Endodermal cell (in vitro differentiated cells): ENCODE measurements at regions not wholly inside any gene's neighbourhood (a gene's known extent, or its start where the extent isn't known, plus 50 kb on each side); places are given as distances from the start of the nearest gene placed in this dataset.

Experiments
- DNase-seq: peaks from one replicate; pipeline ENCODE4 v3.0.0-alpha.2; 2017
- H3K27ac ChIP-seq: 2 replicates; pipeline ENCODE4 v1.5.1; 2013; ENCODE audit warnings: mild to moderate bottlenecking, low read depth, low read length, moderate library complexity
- H3K27me3 ChIP-seq: 2 replicates; pipeline ENCODE4 v1.6.1; 2013; ENCODE audit warnings: mild to moderate bottlenecking, low read length, moderate library complexity; ENCODE audit not compliant: insufficient read depth, control insufficient read depth, poor library complexity, severe bottlenecking
- H3K36me3 ChIP-seq: 2 replicates; pipeline ENCODE4 v1.7.0; 2013; ENCODE audit warnings: mild to moderate bottlenecking, low read length, moderate library complexity; ENCODE audit not compliant: control insufficient read depth, insufficient read depth
- H3K4me1 ChIP-seq: one replicate; pipeline ENCODE4 v1.7.0; 2013; ENCODE audit warnings: low read length; ENCODE audit not compliant: control insufficient read depth, insufficient read depth
- H3K4me3 ChIP-seq: 2 replicates; pipeline ENCODE4 v1.5.1; 2013; ENCODE audit warnings: mild to moderate bottlenecking, low read length, moderate library complexity
- H3K9ac ChIP-seq: 2 replicates; pipeline ENCODE4 v1.6.1; 2013; ENCODE audit warnings: mild to moderate bottlenecking, low read length, moderate library complexity; ENCODE audit not compliant: poor library complexity, severe bottlenecking; ENCODE audit errors: extremely low read depth
- H3K9me3 ChIP-seq: 2 replicates; pipeline ENCODE4 v1.6.1; 2013; ENCODE audit warnings: mild to moderate bottlenecking, low read length, moderate library complexity; ENCODE audit not compliant: control insufficient read depth
- H3K27ac Mint-ChIP-seq: 2 replicates; pipeline ENCODE4 v1.8.0; 2020; ENCODE audit warnings: mixed read lengths
- H3K27me3 Mint-ChIP-seq: 2 replicates; pipeline ENCODE4 v1.8.0; 2021; ENCODE audit warnings: mild to moderate bottlenecking, mixed read lengths; ENCODE audit not compliant: insufficient read depth
- H3K36me3 Mint-ChIP-seq: 2 replicates; pipeline ENCODE4 v1.8.0; 2020; ENCODE audit warnings: low read depth, mixed read lengths
- H3K4me1 Mint-ChIP-seq: 2 replicates; pipeline ENCODE4 v1.8.0; 2020; ENCODE audit warnings: mixed read lengths
- H3K4me3 Mint-ChIP-seq: 2 replicates; pipeline ENCODE4 v1.8.0; 2020; ENCODE audit warnings: mild to moderate bottlenecking, moderate library complexity, mixed read lengths
- H3K9me3 Mint-ChIP-seq: 2 replicates; pipeline ENCODE4 v1.8.0; 2020; ENCODE audit warnings: mild to moderate bottlenecking, mixed read lengths
- WGBS, 2 experiments: methylation state at CpG; one replicate each; pipeline versions ENCODE4 v1.1.5 to v1.1.7; 2013; ENCODE audit warnings: missing lambda C conversion rate in 2 of 2, mixed read lengths in 1 of 2; ENCODE audit not compliant: insufficient coverage in 1 of 2, insufficient read length in 1 of 2; 5-methylcytosine and 5-hydroxymethylcytosine counted together
- TF ChIP-seq, protein P1 (sequence below): fragments of 200-600 bp; sonication (generic); conservative IDR thresholded peaks from 2 replicates; pipeline ENCODE4 v1.5.0; 2021; ENCODE audit warnings: antibody characterized with exemption, mild to moderate bottlenecking

DNA sequence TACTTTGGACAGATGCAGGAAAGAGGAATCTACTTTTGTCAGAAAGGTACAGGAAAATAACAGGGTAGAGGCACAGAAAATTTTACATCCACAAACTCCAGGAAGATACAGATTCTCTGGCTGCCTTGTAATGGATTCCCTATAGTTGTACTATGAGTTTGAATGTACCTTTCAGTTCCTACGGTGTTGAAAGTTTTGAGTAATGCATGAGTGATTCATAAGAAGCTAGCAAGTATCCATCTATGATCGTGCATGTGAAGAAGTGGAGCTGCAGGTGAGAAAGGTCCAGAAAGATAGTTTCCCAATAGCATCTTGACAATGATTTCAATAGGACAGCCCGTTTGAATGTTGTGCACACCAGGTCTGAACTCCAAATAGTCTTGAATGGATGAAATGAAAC, 786.5 kb upstream of the ROBO1 start:
- TF ChIP-seq, protein P1, sequence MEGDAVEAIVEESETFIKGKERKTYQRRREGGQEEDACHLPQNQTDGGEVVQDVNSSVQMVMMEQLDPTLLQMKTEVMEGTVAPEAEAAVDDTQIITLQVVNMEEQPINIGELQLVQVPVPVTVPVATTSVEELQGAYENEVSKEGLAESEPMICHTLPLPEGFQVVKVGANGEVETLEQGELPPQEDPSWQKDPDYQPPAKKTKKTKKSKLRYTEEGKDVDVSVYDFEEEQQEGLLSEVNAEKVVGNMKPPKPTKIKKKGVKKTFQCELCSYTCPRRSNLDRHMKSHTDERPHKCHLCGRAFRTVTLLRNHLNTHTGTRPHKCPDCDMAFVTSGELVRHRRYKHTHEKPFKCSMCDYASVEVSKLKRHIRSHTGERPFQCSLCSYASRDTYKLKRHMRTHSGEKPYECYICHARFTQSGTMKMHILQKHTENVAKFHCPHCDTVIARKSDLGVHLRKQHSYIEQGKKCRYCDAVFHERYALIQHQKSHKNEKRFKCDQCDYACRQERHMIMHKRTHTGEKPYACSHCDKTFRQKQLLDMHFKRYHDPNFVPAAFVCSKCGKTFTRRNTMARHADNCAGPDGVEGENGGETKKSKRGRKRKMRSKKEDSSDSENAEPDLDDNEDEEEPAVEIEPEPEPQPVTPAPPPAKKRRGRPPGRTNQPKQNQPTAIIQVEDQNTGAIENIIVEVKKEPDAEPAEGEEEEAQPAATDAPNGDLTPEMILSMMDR = no peak
- 93 to 95% methylated on average over 3 of the region's 3 CpGs for WGBS, 2 experiments
- H3K27ac ChIP-seq = no peak overlapping the region
- Mint-ChIP-seq H3K4me3 (no peak overlapping the region), H3K27me3 (no peaks in the 10 kb centered on the region), H3K36me3 (no peaks in the 10 kb centered on the region), H3K9me3 (no peaks in the 10 kb centered on the region), H3K27ac (no peak overlapping the region), H3K4me1 (no peaks in the 10 kb centered on the region)
- H3K9me3 ChIP-seq = no peaks in the 10 kb centered on the region
- no peak overlapping the region for H3K4me3 ChIP-seq
- H3K9ac ChIP-seq = no peak overlapping the region
- no peaks in the 10 kb centered on the region for H3K36me3 ChIP-seq
- no peaks in the 10 kb centered on the region for H3K27me3 ChIP-seq
- no peak for DNase-seq
- no peaks in the 10 kb centered on the region for H3K4me1 ChIP-seq

GRCh38 chr3:80553211-80553610, 785.4 kb upstream of the ROBO1 start:
- WGBS, 2 experiments = 92 to 100% methylated on average over 2 to 4 of the region's 4 CpGs
- no peaks in the 10 kb centered on the region for H3K4me1 Mint-ChIP-seq
- Histone ChIP-seq H3K27me3 (no peaks in the 10 kb centered on the region), H3K27ac (no peak overlapping the region), H3K36me3 (no peaks in the 10 kb centered on the region), H3K9me3 (no peaks in the 10 kb centered on the region), H3K4me1 (no peaks in the 10 kb centered on the region), H3K4me3 (no peak overlapping the region), H3K9ac (no peak overlapping the region)
- H3K27me3 Mint-ChIP-seq = no peaks in the 10 kb centered on the region
- no peaks in the 10 kb centered on the region for H3K9me3 Mint-ChIP-seq
- TF ChIP-seq, protein P1 = no peak
- H3K4me3 Mint-ChIP-seq = no peak overlapping the region
- no peak overlapping the region for H3K27ac Mint-ChIP-seq
- no peak for DNase-seq
- no peaks in the 10 kb centered on the region for H3K36me3 Mint-ChIP-seq

DNA sequence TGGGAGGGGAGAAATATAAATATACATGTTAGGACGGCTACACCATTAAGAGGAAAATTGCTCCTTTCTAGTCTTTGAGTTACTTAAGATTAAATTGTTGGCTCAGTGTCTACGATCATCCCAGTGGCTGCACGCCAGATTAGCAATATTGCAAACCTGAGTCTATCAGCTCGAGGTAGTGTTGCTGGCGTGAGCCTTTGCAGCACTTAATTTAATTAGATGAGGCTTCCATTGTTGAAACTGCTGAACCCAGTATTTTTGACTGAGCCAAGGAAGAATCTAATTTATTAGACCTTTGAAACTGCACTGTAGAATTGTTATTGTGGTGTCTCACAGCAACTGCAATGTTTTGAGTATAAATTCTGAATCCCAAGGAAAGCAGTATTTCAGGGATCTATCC, 782.4 kb upstream of the ROBO1 start:
- no peak overlapping the region for H3K4me3 ChIP-seq
- Mint-ChIP-seq H3K27ac (no peak overlapping the region), H3K27me3 (no peaks in the 10 kb centered on the region), H3K4me1 (no peaks in the 10 kb centered on the region), H3K36me3 (no peaks in the 10 kb centered on the region), H3K4me3 (no peak overlapping the region), H3K9me3 (no peaks in the 10 kb centered on the region)
- H3K27me3 ChIP-seq = no peaks in the 10 kb centered on the region
- no peak overlapping the region for H3K9ac ChIP-seq
- DNase-seq = no peak
- TF ChIP-seq, protein P1 = no peak
- H3K36me3 ChIP-seq = no peaks in the 10 kb centered on the region
- H3K27ac ChIP-seq = no peak overlapping the region
- WGBS, 2 experiments = 92 to 94% methylated on average over 4 to 5 of the region's 5 CpGs
- H3K9me3 ChIP-seq = no peaks in the 10 kb centered on the region
- no peaks in the 10 kb centered on the region for H3K4me1 ChIP-seq
